AG09309 (cell line): ENCODE measurements at regions not wholly inside any gene's neighbourhood (a gene's known extent, or its start where the extent isn't known, plus 50 kb on each side); places are given as distances from the start of the nearest gene placed in this dataset.

ENCODE experiments used
- DNase-seq: peaks from one replicate; pipeline ENCODE4 v3.0.0-alpha.2; 2010; ENCODE audit warnings: low read depth
- H3K4me3 ChIP-seq: 2 replicates; pipeline ENCODE4 v1.5.1; 2011; ENCODE audit warnings: mild to moderate bottlenecking, low read depth, low read length, moderate library complexity; ENCODE audit not compliant: control insufficient read depth
- TF ChIP-seq, protein P1 (sequence below): IDR thresholded peaks from 2 replicates; pipeline ENCODE4 v1.5.1; 2011; ENCODE audit warnings: mild to moderate bottlenecking, low read depth, low read length, inconsistent platforms; ENCODE audit not compliant: insufficient read depth, control insufficient read depth; ENCODE audit errors: missing control alignments

DNA sequence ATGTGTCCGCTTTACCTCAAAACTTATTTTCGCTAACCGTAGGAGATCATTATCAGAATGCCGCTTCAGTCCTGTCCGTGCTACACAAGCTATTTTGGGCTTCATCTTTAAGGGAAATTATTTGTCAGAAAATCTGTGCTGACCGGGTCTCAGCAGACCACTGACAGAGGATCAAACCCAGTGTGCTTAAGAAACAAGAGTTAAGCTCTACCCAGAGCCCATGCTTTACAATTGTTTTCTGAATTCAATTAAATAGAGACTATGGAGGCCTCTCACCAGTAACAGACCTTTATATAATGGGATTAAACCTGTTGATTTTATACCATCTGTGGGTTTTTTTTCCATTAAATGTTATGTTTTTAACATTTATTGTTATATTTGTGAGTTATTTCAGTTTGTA is 1956.7 kb upstream of the PIK3C3 start:
- no peak overlapping the region for H3K4me3 ChIP-seq
- TF ChIP-seq, protein P1, sequence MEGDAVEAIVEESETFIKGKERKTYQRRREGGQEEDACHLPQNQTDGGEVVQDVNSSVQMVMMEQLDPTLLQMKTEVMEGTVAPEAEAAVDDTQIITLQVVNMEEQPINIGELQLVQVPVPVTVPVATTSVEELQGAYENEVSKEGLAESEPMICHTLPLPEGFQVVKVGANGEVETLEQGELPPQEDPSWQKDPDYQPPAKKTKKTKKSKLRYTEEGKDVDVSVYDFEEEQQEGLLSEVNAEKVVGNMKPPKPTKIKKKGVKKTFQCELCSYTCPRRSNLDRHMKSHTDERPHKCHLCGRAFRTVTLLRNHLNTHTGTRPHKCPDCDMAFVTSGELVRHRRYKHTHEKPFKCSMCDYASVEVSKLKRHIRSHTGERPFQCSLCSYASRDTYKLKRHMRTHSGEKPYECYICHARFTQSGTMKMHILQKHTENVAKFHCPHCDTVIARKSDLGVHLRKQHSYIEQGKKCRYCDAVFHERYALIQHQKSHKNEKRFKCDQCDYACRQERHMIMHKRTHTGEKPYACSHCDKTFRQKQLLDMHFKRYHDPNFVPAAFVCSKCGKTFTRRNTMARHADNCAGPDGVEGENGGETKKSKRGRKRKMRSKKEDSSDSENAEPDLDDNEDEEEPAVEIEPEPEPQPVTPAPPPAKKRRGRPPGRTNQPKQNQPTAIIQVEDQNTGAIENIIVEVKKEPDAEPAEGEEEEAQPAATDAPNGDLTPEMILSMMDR = no peak

DNA sequence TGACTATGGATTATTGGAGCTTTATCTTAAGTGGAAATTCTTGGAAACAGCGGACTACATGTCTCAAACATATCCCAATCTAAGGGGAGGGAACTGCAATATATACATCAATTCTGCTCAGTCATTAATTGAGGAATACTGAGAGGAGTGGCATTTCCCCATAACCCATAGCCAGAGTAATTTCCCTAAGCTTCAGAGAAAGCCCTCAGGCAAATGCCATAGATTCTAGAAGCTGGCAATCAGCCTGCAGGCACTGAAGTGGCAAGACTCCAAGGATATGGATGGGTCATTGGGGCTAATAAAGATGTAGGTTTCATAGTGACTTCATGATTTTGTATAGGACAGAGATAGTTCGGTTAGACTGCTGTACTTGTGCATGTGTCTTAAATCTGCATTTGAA is 1960.5 kb upstream of the PIK3C3 start:
- no peak for DNase-seq
- TF ChIP-seq, protein P1 = no peak
- no peak overlapping the region for H3K4me3 ChIP-seq

More for the DNA sequence above, 1956.7 kb upstream of the PIK3C3 start:
- DNase-seq = no peak

DNA sequence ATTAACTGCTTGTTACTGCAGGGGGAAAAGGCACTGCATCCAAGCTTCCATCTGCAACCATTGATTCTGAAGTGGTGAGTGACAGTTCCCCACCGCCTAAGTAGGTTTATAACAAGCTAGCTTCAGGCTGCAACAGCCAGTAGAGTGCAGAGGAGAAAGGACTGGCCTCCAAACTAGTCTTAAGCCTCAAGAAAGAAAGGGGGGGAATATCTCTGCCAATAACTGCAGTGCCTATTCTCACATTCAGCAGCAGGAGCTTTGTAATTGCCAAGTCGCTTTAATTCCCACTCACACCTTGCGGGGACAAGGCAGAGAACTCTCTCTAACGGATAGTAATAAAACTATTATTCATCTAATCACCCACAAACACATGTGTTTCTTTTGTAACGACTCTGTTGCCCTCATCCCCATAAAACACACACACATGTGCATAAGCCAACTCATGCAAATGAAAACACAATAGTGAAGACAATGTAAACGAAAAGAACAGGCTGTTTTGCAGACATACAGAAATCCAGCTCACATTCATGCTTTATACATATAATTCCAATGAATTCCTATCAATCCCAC is 1963.3 kb upstream of the PIK3C3 start:
- DNase-seq = no peak
- TF ChIP-seq, protein P1 = no peak
- H3K4me3 ChIP-seq = no peak overlapping the region

DNA sequence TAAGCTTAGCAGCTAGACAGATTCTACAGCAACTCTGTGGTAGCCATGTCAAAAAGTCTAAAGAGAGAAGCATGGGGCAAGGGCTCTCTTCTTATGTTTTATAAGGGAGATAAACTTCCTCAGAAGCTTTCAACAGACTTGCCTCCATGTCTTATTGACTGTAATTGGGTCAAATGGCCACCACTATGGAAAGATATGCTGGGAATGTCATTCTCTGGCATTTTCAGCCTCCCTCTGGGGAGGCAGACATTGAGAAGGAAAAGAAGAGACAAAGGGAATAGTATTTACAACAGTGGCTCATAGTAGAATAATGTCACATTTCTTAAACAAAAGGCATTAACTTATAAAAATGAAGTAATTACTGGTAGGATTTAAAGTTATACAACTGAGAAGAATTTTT is 1964.5 kb upstream of the PIK3C3 start:
- TF ChIP-seq, protein P1 = no peak
- no peak for DNase-seq
- no peak overlapping the region for H3K4me3 ChIP-seq

DNA sequence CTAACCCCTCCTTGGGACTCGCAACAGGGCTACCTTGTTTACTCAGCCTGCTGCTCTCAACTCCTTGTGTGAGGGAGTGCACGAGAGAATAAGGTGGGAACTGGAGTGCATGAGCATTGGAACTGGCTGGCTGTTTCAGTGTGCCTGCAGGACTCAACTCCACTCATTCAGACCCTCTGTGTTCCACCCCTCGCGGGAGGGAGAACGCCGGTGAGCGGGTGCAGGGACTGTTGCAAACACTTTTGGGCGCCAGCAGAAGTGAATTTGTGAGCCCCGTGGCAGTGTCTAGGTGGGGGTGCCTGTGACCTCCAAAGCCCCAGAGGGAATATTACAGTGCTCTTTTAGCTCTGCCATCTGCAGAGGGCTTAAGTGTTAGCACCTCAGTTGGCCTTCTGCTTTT is 1978.3 kb upstream of the PIK3C3 start:
- TF ChIP-seq, protein P1 = no peak
- no peak overlapping the region for H3K4me3 ChIP-seq
- DNase-seq = no peak

DNA sequence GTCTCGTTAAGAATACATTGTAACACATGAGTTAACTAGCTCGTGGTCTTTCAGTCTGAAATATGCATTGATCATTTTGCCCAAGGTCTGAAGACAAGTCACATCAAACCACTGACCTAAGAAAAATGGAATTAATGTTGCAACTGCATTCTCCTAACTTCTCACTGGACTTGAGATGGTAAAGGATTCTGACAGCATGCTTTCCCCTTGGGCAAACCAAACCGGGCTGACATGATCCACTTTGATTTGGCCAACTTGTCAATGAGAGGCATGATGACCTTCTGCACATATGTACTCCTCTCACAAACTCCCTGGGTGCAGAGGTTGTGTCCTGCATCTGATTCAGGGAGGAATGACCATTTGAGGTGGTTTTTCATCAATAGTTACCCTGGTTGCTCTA is 1982.5 kb upstream of the PIK3C3 start:
- TF ChIP-seq, protein P1 = no peak
- DNase-seq = no peak

More for the DNA sequence above, 1982.5 kb upstream of the PIK3C3 start:
- H3K4me3 ChIP-seq = no peak overlapping the region
